Upper lobe of right lung (tissue), 1 donor: ENCODE measurements at regions not wholly inside any gene's neighbourhood (a gene's known extent, or its start where the extent isn't known, plus 50 kb on each side); places are given as distances from the start of the nearest gene placed in this dataset.

ENCODE experiments used
- ATAC-seq: fragments of 200-7000 bp; cut with Tn5 transposase; one replicate; pipeline ENCODE4 v1.9.1; 2020; ENCODE audit warnings: mild to moderate bottlenecking, moderate library complexity
- DNase-seq: peaks from one replicate; pipeline ENCODE4 v3.0.0-alpha.2; 2020
- H3K27ac ChIP-seq: fragments of 200-600 bp; one replicate; pipeline ENCODE4 v1.8.0; 2022
- H3K27me3 ChIP-seq: fragments of 200-600 bp; one replicate; pipeline ENCODE4 v1.8.0; 2022; ENCODE audit warnings: mild to moderate bottlenecking
- H3K36me3 ChIP-seq: fragments of 200-600 bp; one replicate; pipeline ENCODE4 v1.8.0; 2022
- H3K4me1 ChIP-seq: fragments of 200-600 bp; one replicate; pipeline ENCODE4 v1.8.0; 2022
- H3K4me3 ChIP-seq: fragments of 200-600 bp; one replicate; pipeline ENCODE4 v1.8.0; 2022; ENCODE audit warnings: mild to moderate bottlenecking
- H3K9me3 ChIP-seq: fragments of 200-600 bp; one replicate; pipeline ENCODE4 v1.8.0; 2022
- intact Hi-C: fragments of 100-400 bp; cut with DNase I; formaldehyde crosslinking; loops from one replicate; pipeline ENCODE4 v1.11.0; 2022
- TF ChIP-seq, protein P1 (sequence below): fragments of 200-600 bp; IDR thresholded peaks from one replicate; pipeline ENCODE4 v1.8.0; 2022; ENCODE audit warnings: antibody characterized with exemption
- donor health status: DM: no; HTN: yes; CAD: no; lungs with severe emphysema.

DNA sequence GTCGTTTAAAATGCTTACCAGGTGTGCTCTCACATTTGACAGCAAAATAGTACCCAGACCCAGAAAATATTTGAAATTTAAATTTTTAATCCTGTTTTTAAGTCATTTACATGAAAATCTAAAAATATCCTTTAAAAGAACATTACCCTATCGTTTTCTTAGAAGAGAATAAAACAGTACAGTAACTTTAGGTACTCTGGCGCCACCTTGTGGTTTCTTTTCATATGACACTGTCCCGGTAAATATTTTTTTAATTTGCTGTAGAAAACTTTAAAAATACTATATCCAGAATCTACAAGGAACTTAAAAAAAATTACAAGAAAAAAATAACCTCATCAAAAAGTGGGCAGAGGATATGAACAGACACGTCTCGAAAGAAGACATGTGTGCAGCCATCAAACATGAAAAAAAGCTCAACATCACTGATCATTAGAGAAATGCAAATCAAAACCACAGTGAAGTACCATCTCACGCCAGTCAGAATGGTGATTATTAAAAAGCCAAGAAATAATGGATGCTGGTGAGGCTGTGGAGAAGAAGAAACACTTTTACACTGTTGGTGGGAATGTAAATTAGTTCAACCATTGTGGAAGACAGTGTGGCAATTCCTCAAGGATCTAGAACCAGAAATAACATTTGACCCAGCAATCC lies 129.2 kb downstream of the RGS21 start:
- Histone ChIP-seq H3K4me3 (peak overlapping the region; percentile 19), H3K36me3 (no peaks in the 10 kb centered on the region), H3K9me3 (no peaks in the 10 kb centered on the region), H3K4me1 (no peaks in the 10 kb centered on the region), H3K27ac (no peak overlapping the region), H3K27me3 (no peaks in the 10 kb centered on the region)
- TF ChIP-seq, protein P1, sequence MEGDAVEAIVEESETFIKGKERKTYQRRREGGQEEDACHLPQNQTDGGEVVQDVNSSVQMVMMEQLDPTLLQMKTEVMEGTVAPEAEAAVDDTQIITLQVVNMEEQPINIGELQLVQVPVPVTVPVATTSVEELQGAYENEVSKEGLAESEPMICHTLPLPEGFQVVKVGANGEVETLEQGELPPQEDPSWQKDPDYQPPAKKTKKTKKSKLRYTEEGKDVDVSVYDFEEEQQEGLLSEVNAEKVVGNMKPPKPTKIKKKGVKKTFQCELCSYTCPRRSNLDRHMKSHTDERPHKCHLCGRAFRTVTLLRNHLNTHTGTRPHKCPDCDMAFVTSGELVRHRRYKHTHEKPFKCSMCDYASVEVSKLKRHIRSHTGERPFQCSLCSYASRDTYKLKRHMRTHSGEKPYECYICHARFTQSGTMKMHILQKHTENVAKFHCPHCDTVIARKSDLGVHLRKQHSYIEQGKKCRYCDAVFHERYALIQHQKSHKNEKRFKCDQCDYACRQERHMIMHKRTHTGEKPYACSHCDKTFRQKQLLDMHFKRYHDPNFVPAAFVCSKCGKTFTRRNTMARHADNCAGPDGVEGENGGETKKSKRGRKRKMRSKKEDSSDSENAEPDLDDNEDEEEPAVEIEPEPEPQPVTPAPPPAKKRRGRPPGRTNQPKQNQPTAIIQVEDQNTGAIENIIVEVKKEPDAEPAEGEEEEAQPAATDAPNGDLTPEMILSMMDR, result peak; percentile 84
- intact Hi-C loops, result no loop called here
- ATAC-seq (peak; percentile 72), DNase-seq (no peak)

DNA sequence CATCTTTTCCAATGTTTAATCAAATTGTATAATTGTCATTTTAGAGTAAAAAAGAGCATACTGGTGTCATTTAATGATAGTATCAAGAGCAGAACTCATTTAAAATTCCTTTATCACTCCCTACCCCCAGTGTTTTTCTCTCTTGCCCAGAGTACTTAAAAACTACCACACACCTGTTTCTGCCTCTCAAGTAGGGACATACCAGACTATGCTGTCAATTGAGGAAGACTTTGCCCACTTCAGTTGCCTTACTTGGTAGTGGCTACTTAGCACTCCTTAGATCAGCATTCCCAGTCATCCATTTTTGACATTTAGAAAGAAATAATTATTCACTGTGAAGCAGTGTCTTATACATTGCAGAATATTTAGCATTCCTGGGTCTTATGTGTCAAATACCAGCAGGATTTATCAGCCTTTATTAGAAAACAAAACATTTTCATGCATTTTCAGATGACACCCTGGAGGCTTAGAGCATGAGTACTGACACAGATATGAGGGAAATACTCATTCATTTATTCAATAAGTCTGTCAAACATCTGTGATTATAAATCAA lies 127.5 kb upstream of the RGS1 start:
- Histone ChIP-seq H3K27me3 (no peaks in the 10 kb centered on the region), H3K36me3 (no peaks in the 10 kb centered on the region), H3K9me3 (no peaks in the 10 kb centered on the region), H3K4me3 (no peak overlapping the region), H3K4me1 (no peaks in the 10 kb centered on the region), H3K27ac (no peak overlapping the region)
- DNase-seq, result no peak
- peak; percentile 49 for ATAC-seq
- intact Hi-C loops, result no loop called here
- TF ChIP-seq, protein P1, result no peak

- no peaks in the 10 kb centered on the region for H3K9me3 ChIP-seq
- no peaks in the 10 kb centered on the region for H3K27me3 ChIP-seq
- no peak for DNase-seq
- H3K4me3 ChIP-seq, result no peak overlapping the region
- intact Hi-C loops, result no loop called here
- no peak for ATAC-seq
- no peaks in the 10 kb centered on the region for H3K36me3 ChIP-seq
- H3K27ac ChIP-seq, result no peak overlapping the region
- no peaks in the 10 kb centered on the region for H3K4me1 ChIP-seq
- TF ChIP-seq, protein P1, result no peak
Measured at GRCh38 chr1:192453360-192453992, 122.1 kb upstream of the RGS1 start.

DNA sequence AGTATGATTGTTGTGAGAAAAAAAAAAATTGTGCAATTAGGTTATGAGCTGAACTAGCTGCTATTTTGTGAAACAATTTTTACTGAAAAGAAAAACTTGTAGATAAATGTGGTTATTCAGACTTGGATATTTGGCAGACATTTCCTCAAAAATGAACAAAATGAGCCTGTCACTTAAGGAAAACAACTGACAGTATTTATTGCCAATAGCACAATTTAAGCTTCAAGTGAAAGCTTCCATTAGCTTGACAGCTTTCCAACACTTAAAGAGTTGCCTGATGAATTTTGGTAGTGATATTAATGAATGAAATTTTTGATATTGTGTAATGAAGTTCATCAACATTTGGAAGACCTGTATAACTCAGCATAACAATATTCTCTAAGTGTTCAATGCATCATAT lies 116.1 kb upstream of the RGS1 start:
- DNase-seq (no peak), ATAC-seq (no peak)
- no peaks in the 10 kb centered on the region for H3K36me3 ChIP-seq
- intact Hi-C loops, result no loop called here
- no peaks in the 10 kb centered on the region for H3K27me3 ChIP-seq
- H3K4me3 ChIP-seq, result no peak overlapping the region
- TF ChIP-seq, protein P1, result no peak
- no peak overlapping the region for H3K27ac ChIP-seq
- no peaks in the 10 kb centered on the region for H3K9me3 ChIP-seq
- no peaks in the 10 kb centered on the region for H3K4me1 ChIP-seq

- TF ChIP-seq, protein P1, result no peak
- H3K4me3 ChIP-seq, result no peak overlapping the region
- H3K27ac ChIP-seq, result no peak overlapping the region
- DNase-seq (no peak), ATAC-seq (no peak)
- H3K9me3 ChIP-seq, result no peaks in the 10 kb centered on the region
- intact Hi-C loops, result no loop called here
- H3K27me3 ChIP-seq, result no peaks in the 10 kb centered on the region
- no peaks in the 10 kb centered on the region for H3K4me1 ChIP-seq
- H3K36me3 ChIP-seq, result no peaks in the 10 kb centered on the region
Measured at GRCh38 chr1:192461684-192462083, 113.9 kb upstream of the RGS1 start.
